DOHH2 (cell line): ENCODE measurements at regions not wholly inside any gene's neighbourhood (a gene's known extent, or its start where the extent isn't known, plus 50 kb on each side); places are given as distances from the start of the nearest gene placed in this dataset.

Source experiments
- H3F3A ChIP-seq: fragments of 200-600 bp; sonication (generic), shearing (Covaris generic); 2 replicates; pipeline ENCODE4 v1.6.0; 2016; ENCODE audit warnings: antibody characterized with exemption, mild to moderate bottlenecking; ENCODE audit not compliant: control insufficient read depth, insufficient read depth
- H3K27ac ChIP-seq: fragments of 200-600 bp; sonication (generic); 2 replicates; pipeline ENCODE4 v1.5.1; 2014; ENCODE audit warnings: low read depth, mild to moderate bottlenecking, low read length, moderate library complexity
- H3K27me3 ChIP-seq: fragments of 200-600 bp; sonication (generic); 2 replicates; pipeline ENCODE4 v1.6.1; 2014; ENCODE audit warnings: mild to moderate bottlenecking, low read length, mixed read lengths; ENCODE audit not compliant: control insufficient read depth
- H3K36me3 ChIP-seq: fragments of 200-600 bp; sonication (generic); 2 replicates; pipeline ENCODE4 v1.6.1; 2014; ENCODE audit warnings: mild to moderate bottlenecking, low read length, moderate library complexity, mixed read lengths; ENCODE audit not compliant: control insufficient read depth
- H3K4me1 ChIP-seq: fragments of 200-600 bp; sonication (generic); 2 replicates; pipeline ENCODE4 v1.6.1; 2014; ENCODE audit warnings: mild to moderate bottlenecking, low read length, mixed read lengths; ENCODE audit not compliant: control insufficient read depth
- H3K4me2 ChIP-seq: fragments of 200-600 bp; sonication (generic); 2 replicates; pipeline ENCODE4 v1.6.0; 2014; ENCODE audit warnings: mild to moderate bottlenecking, low read length, moderate library complexity
- H3K4me3 ChIP-seq: fragments of 200-600 bp; sonication (generic); 2 replicates; pipeline ENCODE4 v1.5.1; 2014; ENCODE audit warnings: mild to moderate bottlenecking, low read length, mixed read lengths
- H3K79me2 ChIP-seq: fragments of 200-600 bp; sonication (generic); 2 replicates; pipeline ENCODE4 v1.6.1; 2014; ENCODE audit warnings: mild to moderate bottlenecking, low read length, mixed read lengths; ENCODE audit not compliant: control insufficient read depth
- H3K9me2 ChIP-seq: fragments of 200-600 bp; sonication (generic); replicated peaks from 2 replicates; pipeline ENCODE4 v1.6.1; 2014; ENCODE audit warnings: mild to moderate bottlenecking, low read length, mixed read lengths; ENCODE audit not compliant: control insufficient read depth
- H3K9me3 ChIP-seq: fragments of 200-600 bp; sonication (generic); 2 replicates; pipeline ENCODE4 v1.6.1; 2014; ENCODE audit warnings: antibody characterized with exemption, low read length, mixed read lengths; ENCODE audit not compliant: control insufficient read depth, insufficient read depth
- H4K20me1 ChIP-seq: fragments of 200-600 bp; sonication (generic); 2 replicates; pipeline ENCODE4 v1.6.0; 2014; ENCODE audit warnings: low read depth, mild to moderate bottlenecking, antibody characterized with exemption, low read length, moderate library complexity; ENCODE audit not compliant: control insufficient read depth, insufficient read depth
- CTCF ChIP-seq: fragments of 200-600 bp; sonication (generic); IDR thresholded peaks from one replicate; pipeline ENCODE4 v1.5.1; 2014; ENCODE audit warnings: antibody characterized with exemption, mild to moderate bottlenecking, low read depth, low read length; ENCODE audit not compliant: poor library complexity, severe bottlenecking
- EZH2phosphoT487 ChIP-seq: fragments of 200-600 bp; sonication (generic); IDR thresholded peaks from 2 replicates; pipeline ENCODE4 v1.6.1; 2017; ENCODE audit warnings: borderline replicate concordance, mild to moderate bottlenecking, antibody characterized with exemption, low read length, moderate library complexity, mixed read lengths

GRCh38 chr4:3660928-3661515, 105.2 kb upstream of the ADRA2C start:
- TF ChIP-seq EZH2phosphoT487 (no peak), CTCF (no peak)
- Histone ChIP-seq H3K4me1 (peaks cover 100% of the 10 kb centered on the region), H4K20me1 (no peaks in the 10 kb centered on the region), H3K4me2 (peak overlapping the region; percentile 89), H3K36me3 (0 out of 2 replicates have a peak, but pooled peaks cover 3% of the 10 kb centered on the region), H3K79me2 (peaks cover 26% of the 10 kb centered on the region), H3K9me2 (no peaks in the 10 kb centered on the region), H3K27ac (peak overlapping the region; percentile 99), H3K27me3 (no peaks in the 10 kb centered on the region), H3K4me3 (peak overlapping the region; percentile 81), H3K9me3 (no peaks in the 10 kb centered on the region), H3F3A (peaks cover 49% of the 10 kb centered on the region)

- no peak for TF ChIP-seq CTCF
- no peak for TF ChIP-seq EZH2phosphoT487
- H3K4me3 ChIP-seq, result peak overlapping the region; percentile 81
These were observed 105.9 kb upstream of the ADRA2C start for GRCh38 chr4:3660086-3660927.

GRCh38 chr4:3659131-3659530, 107.1 kb upstream of the ADRA2C start:
- H3K9me3 ChIP-seq, result no peaks in the 10 kb centered on the region
- H3F3A ChIP-seq, result peaks cover 43% of the 10 kb centered on the region
- H4K20me1 ChIP-seq, result no peaks in the 10 kb centered on the region
- peak overlapping the region; percentile 81 for H3K4me3 ChIP-seq
- TF ChIP-seq EZH2phosphoT487, result no peak
- no peak for TF ChIP-seq CTCF
- no peaks in the 10 kb centered on the region for H3K9me2 ChIP-seq
- H3K27ac ChIP-seq, result peak overlapping the region; percentile 99
- peaks cover 26% of the 10 kb centered on the region for H3K79me2 ChIP-seq
- H3K36me3 ChIP-seq, result 0 out of 2 replicates have a peak, but pooled peaks cover 3% of the 10 kb centered on the region
- peaks cover 97% of the 10 kb centered on the region for H3K4me1 ChIP-seq
- no peaks in the 10 kb centered on the region for H3K27me3 ChIP-seq
- H3K4me2 ChIP-seq, result peak overlapping the region; percentile 89

More at GRCh38 chr4:3660086-3660927, 105.9 kb upstream of the ADRA2C start:
- Histone ChIP-seq H3K4me2 (peak overlapping the region; percentile 89), H3K9me3 (no peaks in the 10 kb centered on the region), H3K36me3 (0 out of 2 replicates have a peak, but pooled peaks cover 3% of the 10 kb centered on the region), H3K4me1 (peaks cover 100% of the 10 kb centered on the region), H3K27ac (peak overlapping the region; percentile 99), H3K79me2 (peaks cover 26% of the 10 kb centered on the region), H3K9me2 (no peaks in the 10 kb centered on the region), H4K20me1 (no peaks in the 10 kb centered on the region), H3K27me3 (no peaks in the 10 kb centered on the region), H3F3A (peaks cover 48% of the 10 kb centered on the region)
